CD4-positive, alpha-beta T cell treated with Interleukin-2 at 100 ng/mL for 4 hours (primary cell): ENCODE measurements at regions not wholly inside any gene's neighbourhood (a gene's known extent, or its start where the extent isn't known, plus 50 kb on each side); places are given as distances from the start of the nearest gene placed in this dataset.
"Not testable (repeated sequence)": the region's sequence is repeated elsewhere in the genome, so short reads cannot be mapped to it uniquely, and the experiment has no call there.

ENCODE experiments used
- DNase-seq: peaks from one replicate; pipeline ENCODE4 v3.0.0-alpha.2; 2020; ENCODE audit warnings: low spot score

- DNase-seq = no peak
Measured at GRCh38 chr4:189615217-189615663, 325.4 kb upstream of the FRG1 start.

DNA sequence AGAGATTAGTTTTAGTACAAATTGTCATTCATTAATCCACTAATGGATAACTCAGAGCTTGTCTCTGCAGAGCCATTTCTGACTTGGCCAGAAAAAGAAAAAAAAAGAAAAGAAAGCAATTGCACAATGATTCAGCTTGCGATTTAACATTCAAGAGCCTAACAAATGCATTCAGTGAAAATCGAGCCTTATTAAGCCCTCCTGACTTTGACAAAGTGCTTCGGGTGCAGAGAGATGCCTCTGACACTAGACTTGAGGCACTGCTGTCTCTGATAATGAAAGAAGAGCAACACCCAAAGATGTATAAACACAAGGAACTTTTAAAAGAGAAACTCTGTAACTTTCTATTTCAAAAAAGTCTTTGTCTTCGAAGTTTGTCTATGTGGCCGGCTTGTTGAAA lies 322.9 kb upstream of the FRG1 start:
- not testable (repeated sequence) for DNase-seq

GRCh38 chr4:189619441-189620250 lies 321.0 kb upstream of the FRG1 start:
- DNase-seq = not testable (repeated sequence)

GRCh38 chr4:189622574-189622973 lies 318.1 kb upstream of the FRG1 start:
- DNase-seq = not testable (repeated sequence)

- not testable (repeated sequence) for DNase-seq
Measured at GRCh38 chr4:189627041-189627440, 313.6 kb upstream of the FRG1 start.

DNA sequence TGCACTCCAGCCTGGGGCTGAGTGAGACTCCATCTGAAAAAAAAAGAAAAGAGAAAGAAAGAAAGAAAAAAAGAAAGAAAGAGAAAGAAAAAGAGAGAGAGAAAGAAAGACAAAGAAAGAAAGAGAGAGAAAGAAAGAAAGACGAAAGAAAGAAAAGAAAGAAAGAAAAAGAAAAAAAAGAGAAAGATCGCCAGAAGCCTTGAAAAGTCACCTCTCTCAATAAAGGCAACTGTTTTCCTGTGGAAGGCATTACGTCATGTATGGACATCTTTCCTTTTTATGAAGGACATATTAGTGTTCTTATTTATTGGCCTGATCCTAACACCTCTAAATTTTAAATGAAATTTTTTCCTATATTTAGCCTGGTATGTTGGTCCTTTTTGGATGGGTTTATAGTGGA lies 310.9 kb upstream of the FRG1 start:
- DNase-seq = not testable (repeated sequence)

- DNase-seq = not testable (repeated sequence)
Measured at GRCh38 chr4:189630913-189631567, 309.6 kb upstream of the FRG1 start.

GRCh38 chr4:189631568-189631916 lies 309.1 kb upstream of the FRG1 start:
- DNase-seq = not testable (repeated sequence)

- not testable (repeated sequence) for DNase-seq
Measured at GRCh38 chr4:189650436-189650835, 290.2 kb upstream of the FRG1 start.

DNA sequence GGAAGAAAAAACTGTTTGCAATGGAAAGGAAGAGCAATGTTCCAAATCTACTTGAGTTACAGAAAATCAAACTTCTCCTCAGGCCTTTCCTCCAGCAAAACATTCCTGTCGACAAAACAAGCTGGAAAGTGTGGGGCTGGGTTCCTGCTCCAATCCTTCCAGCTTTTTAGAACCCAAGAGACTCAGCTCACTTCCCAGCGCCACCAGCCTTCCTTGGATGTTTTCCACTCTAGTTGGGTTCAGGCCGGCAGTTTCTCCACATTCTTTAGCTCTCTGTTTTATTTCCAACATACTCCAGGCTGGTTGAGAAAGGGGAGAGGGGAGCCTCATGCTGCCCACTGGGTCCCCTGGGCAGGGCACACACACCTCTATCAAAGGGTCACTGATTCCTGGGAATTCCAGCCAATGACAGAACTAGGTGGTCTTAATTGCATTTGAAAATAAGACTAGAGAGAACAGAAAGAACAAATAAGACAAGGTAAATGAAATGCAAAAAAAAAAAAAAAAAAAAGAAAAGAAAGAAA lies 287.5 kb upstream of the FRG1 start:
- DNase-seq = not testable (repeated sequence)

DNA sequence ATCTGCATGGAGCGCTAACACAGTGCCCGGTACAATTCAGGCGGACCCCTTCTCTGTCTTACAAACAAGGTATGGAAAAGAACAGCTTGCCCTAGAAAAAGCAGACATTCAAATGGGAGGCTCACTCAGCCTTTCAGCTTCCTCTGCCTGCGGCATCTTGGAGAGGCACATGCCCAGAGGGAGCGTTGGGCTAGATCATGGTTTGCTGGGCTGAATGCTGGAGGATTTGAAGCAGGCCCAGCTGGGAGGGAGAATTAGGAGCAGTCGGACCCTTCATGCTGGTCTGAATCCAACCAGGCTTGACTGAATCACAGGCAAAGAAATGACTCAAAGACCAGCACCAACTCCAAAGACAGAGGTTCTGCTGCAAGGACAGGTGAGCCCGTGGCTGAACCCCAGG lies 286.7 kb upstream of the FRG1 start:
- not testable (repeated sequence) for DNase-seq

- DNase-seq = not testable (repeated sequence)
Measured at GRCh38 chr4:189654396-189654795, 286.3 kb upstream of the FRG1 start.

- DNase-seq = not testable (repeated sequence)
Measured at GRCh38 chr4:189655817-189656216, 284.9 kb upstream of the FRG1 start.

DNA sequence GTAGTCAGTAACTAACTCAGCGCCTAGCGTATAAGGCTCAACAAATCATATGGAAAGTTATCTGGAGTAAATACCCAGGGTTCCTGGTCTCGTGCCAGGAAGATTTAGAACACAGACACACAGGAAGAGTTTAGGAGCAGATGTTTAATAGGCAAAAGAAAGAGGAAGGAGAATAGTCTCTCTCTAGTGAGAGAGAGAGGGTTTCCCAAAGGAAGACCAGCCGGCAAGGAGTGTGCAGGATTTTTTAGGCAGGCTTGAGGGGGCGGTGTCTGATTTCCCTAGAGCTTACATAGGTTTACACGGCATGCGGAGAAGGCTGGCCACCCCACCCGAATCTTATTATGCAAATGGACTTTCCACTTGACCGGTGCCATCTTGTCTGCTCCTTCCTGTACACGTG lies 284.0 kb upstream of the FRG1 start:
- no peak for DNase-seq

- DNase-seq = not testable (repeated sequence)
Measured at GRCh38 chr4:189658259-189658658, 282.4 kb upstream of the FRG1 start.

- not testable (repeated sequence) for DNase-seq
Measured at GRCh38 chr4:189658831-189659230, 281.8 kb upstream of the FRG1 start.

GRCh38 chr4:189659287-189659686 lies 281.4 kb upstream of the FRG1 start:
- no peak for DNase-seq

DNA sequence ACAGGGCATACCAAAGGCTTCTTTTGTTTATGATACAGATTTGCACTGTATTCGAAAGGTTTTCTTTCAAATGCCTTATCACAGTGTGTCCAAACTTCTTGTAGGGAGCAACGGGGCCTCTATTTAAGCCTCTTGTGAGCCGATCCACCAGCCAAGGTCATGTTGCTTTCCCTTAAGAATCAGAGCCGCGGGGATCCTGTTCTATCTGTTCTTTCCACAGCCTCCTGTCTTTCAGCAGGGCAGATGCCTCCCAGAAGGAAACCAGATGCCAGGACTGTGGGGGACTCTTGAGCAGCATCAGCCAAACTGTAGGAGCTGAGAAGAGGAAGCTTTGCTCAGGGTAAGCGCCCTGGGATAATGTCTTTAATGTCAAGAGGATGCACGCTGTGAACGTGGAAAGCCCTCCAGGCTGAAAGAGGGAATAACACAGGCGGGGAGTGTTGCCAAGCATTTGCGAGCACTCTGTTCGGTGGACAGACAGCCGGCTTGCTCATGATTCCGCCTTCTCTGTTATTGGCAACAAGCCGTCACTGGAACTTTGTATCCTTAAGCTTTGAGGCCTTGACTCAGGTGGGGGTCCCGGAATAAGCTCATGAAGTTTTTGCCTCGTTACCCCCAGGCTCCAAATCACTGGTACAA lies 279.8 kb upstream of the FRG1 start:
- DNase-seq = no peak

GRCh38 chr4:189664693-189665250 lies 275.9 kb upstream of the FRG1 start:
- no peak for DNase-seq

GRCh38 chr4:189665712-189666305 lies 274.9 kb upstream of the FRG1 start:
- DNase-seq = not testable (repeated sequence)

GRCh38 chr4:189667386-189667785 lies 273.3 kb upstream of the FRG1 start:
- DNase-seq = not testable (repeated sequence)
